ENCODE measurements at regions not wholly inside any gene's neighbourhood (a gene's known extent, or its start where the extent isn't known, plus 50 kb on each side); places are given as distances from the start of the nearest gene placed in this dataset.
A peak's percentile ranks its signal among the peaks of the same experiment; 100 is the strongest.
"Not testable (repeated sequence)": the region's sequence is repeated elsewhere in the genome, so short reads cannot be mapped to it uniquely, and the experiment has no call there.

GRCh38 chr1:200316148-200316803 is 93.6 kb downstream of the ZNF281 start:
- no peak for DNase-seq

GRCh38 chr1:200314085-200314750 is 95.6 kb downstream of the ZNF281 start:
- DNase-seq = no peak

GRCh38 chr1:200311256-200311655 is 98.6 kb downstream of the ZNF281 start:
- no peak for DNase-seq

GRCh38 chr1:200310824-200311223 is 99.0 kb downstream of the ZNF281 start:
- no peak for DNase-seq

- no peak for DNase-seq
Measured at GRCh38 chr1:200307755-200308066, 102.1 kb downstream of the ZNF281 start.

GRCh38 chr1:200306944-200307754 is 102.7 kb downstream of the ZNF281 start:
- peak in 3 of 6 experiments; percentile 23 to 54 (median 31) for DNase-seq

GRCh38 chr1:200305806-200306205 is 104.0 kb downstream of the ZNF281 start:
- DNase-seq = no peak

GRCh38 chr1:200304171-200304570 is 105.7 kb downstream of the ZNF281 start:
- no peak for DNase-seq

GRCh38 chr1:200302921-200303290 is 106.9 kb downstream of the ZNF281 start:
- no peak for DNase-seq

- DNase-seq = peak; percentile 37 to 81 (median 63)
Measured at GRCh38 chr1:200302192-200302920, 107.5 kb downstream of the ZNF281 start.

- no peak for DNase-seq
Measured at GRCh38 chr1:200301152-200301551, 108.7 kb downstream of the ZNF281 start.

GRCh38 chr1:200299571-200299970 is 110.3 kb downstream of the ZNF281 start:
- no peak for DNase-seq

- DNase-seq = no peak
Measured at GRCh38 chr1:200298242-200298641, 111.6 kb downstream of the ZNF281 start.

GRCh38 chr1:200296091-200296661 is 113.7 kb downstream of the ZNF281 start:
- no peak for DNase-seq

GRCh38 chr1:200294241-200294640 is 115.6 kb downstream of the ZNF281 start:
- no peak for DNase-seq

- no peak for DNase-seq
Measured at GRCh38 chr1:200292699-200293098, 117.1 kb downstream of the ZNF281 start.

- no peak for DNase-seq
Measured at GRCh38 chr1:200291106-200291505, 118.7 kb downstream of the ZNF281 start.

- no peak for DNase-seq
Measured at GRCh38 chr1:200290010-200290685, 119.7 kb downstream of the ZNF281 start.

GRCh38 chr1:200288226-200288625 is 121.6 kb downstream of the ZNF281 start:
- DNase-seq = no peak

- DNase-seq = not testable (repeated sequence)
Measured at GRCh38 chr1:200284236-200284635, 125.6 kb downstream of the ZNF281 start.

GRCh38 chr1:200282497-200283122 is 127.2 kb downstream of the ZNF281 start:
- no peak for DNase-seq
